B cell (primary cell): ENCODE measurements at regions not wholly inside any gene's neighbourhood (a gene's known extent, or its start where the extent isn't known, plus 50 kb on each side); places are given as distances from the start of the nearest gene placed in this dataset.

ENCODE experiments used
- ATAC-seq: fragments of 200-7000 bp; cut with Tn5 transposase; one replicate; pipeline ENCODE4 v1.10.0; 2021; ENCODE audit warnings: low read depth, mild to moderate bottlenecking, moderate number of reproducible peaks, moderate library complexity
- CTCF ChIA-PET: fragments of 350-600 bp; sonication (Branson Sonifier 250); formaldehyde crosslinking; loops from one replicate; lab custom pipeline; 2021; ENCODE audit warnings: antibody characterized with exemption, inconsistent platforms; lab: Charles Lee
- POLR2A ChIA-PET: fragments of 350-600 bp; sonication (Branson Sonifier 250); formaldehyde crosslinking; loops from one replicate; lab custom pipeline; 2021; ENCODE audit warnings: antibody characterized with exemption; lab: Charles Lee
- DNase-seq: peaks from one replicate; pipeline ENCODE4 v3.0.0; 2013
- H2AFZ ChIP-seq: 2 replicates; pipeline ENCODE4 v1.6.1; 2012; ENCODE audit warnings: mild to moderate bottlenecking, low read depth, low read length; ENCODE audit not compliant: insufficient read depth, poor library complexity, severe bottlenecking
- H3K27ac ChIP-seq, 2 donors: 1 replicate in 1 of 2; 2 replicates in 1 of 2; pipeline ENCODE4 v1.5.1; 2012 to 2013; ENCODE audit warnings: low read length in 2 of 2, mild to moderate bottlenecking in 2 of 2, moderate library complexity in 1 of 2
- H3K27me3 ChIP-seq, 4 experiments: fragments of 200-600 bp in 1 of 4; sonication (generic) in 1 of 4; replicated peaks in 1 of 4; 1 replicate in 2 of 4; 2 replicates in 2 of 4; pipeline versions ENCODE4 v1.6.1 to v1.7.0; 2013 to 2016; ENCODE audit warnings: low read length in 3 of 4, mild to moderate bottlenecking in 2 of 4, mixed read lengths in 1 of 4, moderate library complexity in 1 of 4; ENCODE audit not compliant: insufficient read depth in 4 of 4, control insufficient read depth in 3 of 4; ENCODE audit errors: control extremely low read depth in 1 of 4
- H3K36me3 ChIP-seq, 2 experiments: replicated peaks in 1 of 2; 1 replicate in 1 of 2; 2 replicates in 1 of 2; pipeline versions ENCODE4 v1.6.1 to v1.7.1; 2013; ENCODE audit warnings: low read length in 1 of 2; ENCODE audit not compliant: insufficient read depth in 2 of 2, control insufficient read depth in 1 of 2; ENCODE audit errors: control extremely low read depth in 1 of 2, extremely low read depth in 1 of 2
- H3K4me1 ChIP-seq, 2 donors: fragments of 200-600 bp in 1 of 2; sonication (generic) in 1 of 2; 1 replicate in 1 of 2; 2 replicates in 1 of 2; pipeline versions ENCODE4 v1.5.1 to v1.6.1; 2013 to 2017; ENCODE audit warnings: low read length in 2 of 2; ENCODE audit not compliant: control insufficient read depth in 2 of 2, insufficient read depth in 2 of 2
- H3K4me2 ChIP-seq: replicated peaks from 2 replicates; pipeline ENCODE3; 2012; ENCODE audit warnings: mild to moderate bottlenecking, low read depth, low read length; ENCODE audit not compliant: poor library complexity, severe bottlenecking
- H3K4me3 ChIP-seq, 5 experiments: fragments of 200-600 bp in 1 of 5; sonication (generic) in 1 of 5; 1 replicate in 3 of 5; 2 replicates in 2 of 5; pipeline versions ENCODE4 v1.5.1 to v1.7.0; 2011 to 2016; ENCODE audit warnings: low read length in 4 of 5, mild to moderate bottlenecking in 4 of 5, low read depth in 2 of 5, control low read depth in 1 of 5, moderate library complexity in 1 of 5; ENCODE audit not compliant: insufficient read depth in 1 of 5; ENCODE audit errors: control extremely low read depth in 1 of 5, extremely low read depth in 1 of 5
- H3K79me2 ChIP-seq: fragments of 200-600 bp; sonication (generic); one replicate; pipeline ENCODE4 v1.6.0; 2016; ENCODE audit warnings: low read length; ENCODE audit not compliant: control insufficient read depth, insufficient read depth
- H3K9ac ChIP-seq: fragments of 200-600 bp; sonication (generic); 2 replicates; pipeline ENCODE4 v1.6.1; 2017; ENCODE audit warnings: mild to moderate bottlenecking, low read length, moderate library complexity
- H3K9me3 ChIP-seq, 3 donors: one replicate each; pipeline versions ENCODE4 v1.6.1 to v1.7.1; 2013; ENCODE audit warnings: low read length in 2 of 3; ENCODE audit not compliant: control insufficient read depth in 2 of 3, insufficient read depth in 1 of 3; ENCODE audit errors: control extremely low read depth in 1 of 3
- H4K20me1 ChIP-seq: 2 replicates; pipeline ENCODE4 v1.6.0; 2012; ENCODE audit warnings: mild to moderate bottlenecking, low read length; ENCODE audit not compliant: insufficient read depth, control insufficient read depth, poor library complexity, severe bottlenecking
- H3K27ac Mint-ChIP-seq: one replicate; pipeline ENCODE4 v1.8.0; 2021; ENCODE audit warnings: mixed read lengths
- H3K27me3 Mint-ChIP-seq: one replicate; pipeline ENCODE4 v1.8.0; 2021; ENCODE audit warnings: mixed read lengths
- H3K4me1 Mint-ChIP-seq: one replicate; pipeline ENCODE4 v1.8.0; 2021; ENCODE audit warnings: mixed read lengths
- H3K4me3 Mint-ChIP-seq: one replicate; pipeline ENCODE4 v1.8.0; 2021; ENCODE audit warnings: mixed read lengths
- H3K9me3 Mint-ChIP-seq: one replicate; pipeline ENCODE4 v1.8.0; 2022; ENCODE audit warnings: mixed read lengths; ENCODE audit not compliant: insufficient read depth
- CTCF ChIP-seq: fragments of 200-600 bp; IDR thresholded peaks from one replicate; pipeline ENCODE4 v1.8.0; 2022; ENCODE audit warnings: antibody characterized with exemption, mild to moderate bottlenecking
- EZH2 ChIP-seq: IDR thresholded peaks from 2 replicates; pipeline ENCODE4 v1.6.1; 2012; ENCODE audit warnings: borderline replicate concordance, low read depth, mild to moderate bottlenecking, moderate library complexity, low read length; ENCODE audit not compliant: insufficient read depth, poor library complexity, severe bottlenecking
- WGBS: methylation state at CpG from one replicate; pipeline ENCODE4 v1.1.5; 2013; ENCODE audit warnings: missing lambda C conversion rate; ENCODE audit not compliant: insufficient coverage; 5-methylcytosine and 5-hydroxymethylcytosine counted together
- intact Hi-C: fragments of 100-400 bp; cut with micrococcal nuclease; formaldehyde crosslinking; loops from one replicate; pipeline ENCODE4 v1.10.0; 2022

GRCh38 chr13:37344056-37344455 lies 238.6 kb upstream of the CSNK1A1L start:
- Histone ChIP-seq H3K36me3 (no peaks in the 10 kb centered on the region), H2AFZ (no peak overlapping the region), H4K20me1 (no peaks in the 10 kb centered on the region), H3K27ac (no peak overlapping the region), H3K9ac (no peak overlapping the region), H3K79me2 (no peaks in the 10 kb centered on the region), H3K4me3 (no peak overlapping the region), H3K4me2 (no peak overlapping the region), H3K9me3 (peaks cover 0 to 16% (median 0%) of the 10 kb centered on the region in 3 donors), H3K4me1 (no peaks in the 10 kb centered on the region), H3K27me3 (no peaks in the 10 kb centered on the region)
- DNase-seq (no peak), ATAC-seq (no peak)
- H3K9me3 Mint-ChIP-seq, result no peaks in the 10 kb centered on the region
- no peak overlapping the region for H3K27ac Mint-ChIP-seq
- POLR2A ChIA-PET, result no interaction called here
- 0% methylated on average over 2 of the region's 3 CpGs for WGBS
- H3K4me1 Mint-ChIP-seq, result no peaks in the 10 kb centered on the region
- TF ChIP-seq EZH2, result no peak
- no peak for TF ChIP-seq CTCF
- CTCF ChIA-PET, result no interaction called here
- H3K4me3 Mint-ChIP-seq, result no peak overlapping the region
- intact Hi-C loops, result no loop called here
- no peaks in the 10 kb centered on the region for H3K27me3 Mint-ChIP-seq

GRCh38 chr13:37342205-37342604 lies 236.7 kb upstream of the CSNK1A1L start:
- Histone ChIP-seq H3K9me3 (peaks cover 0 to 16% (median 0%) of the 10 kb centered on the region in 3 donors), H3K9ac (no peak overlapping the region), H3K4me2 (no peak overlapping the region), H3K79me2 (no peaks in the 10 kb centered on the region), H3K36me3 (no peaks in the 10 kb centered on the region), H2AFZ (no peak overlapping the region), H3K4me1 (no peaks in the 10 kb centered on the region), H3K27me3 (no peaks in the 10 kb centered on the region), H3K4me3 (no peak overlapping the region), H3K27ac (no peak overlapping the region), H4K20me1 (no peaks in the 10 kb centered on the region)
- TF ChIP-seq CTCF (no peak), EZH2 (no peak)
- no peak for ATAC-seq
- no peaks in the 10 kb centered on the region for H3K4me1 Mint-ChIP-seq
- intact Hi-C loops, result no loop called here
- DNase-seq, result no peak
- no peaks in the 10 kb centered on the region for H3K9me3 Mint-ChIP-seq
- POLR2A ChIA-PET, result no interaction called here
- H3K27ac Mint-ChIP-seq, result no peak overlapping the region
- H3K4me3 Mint-ChIP-seq, result no peak overlapping the region
- no peaks in the 10 kb centered on the region for H3K27me3 Mint-ChIP-seq
- CTCF ChIA-PET, result no interaction called here
- WGBS, result 86% methylated on average over 4 of the region's 6 CpGs
